Pons (tissue), 1 donor: ENCODE measurements at regions not wholly inside any gene's neighbourhood (a gene's known extent, or its start where the extent isn't known, plus 50 kb on each side); places are given as distances from the start of the nearest gene placed in this dataset.

ENCODE experiments used
- DNase-seq: peaks from one replicate; pipeline ENCODE4 v3.0.0-alpha.2; 2016; ENCODE audit warnings: low spot score

DNA sequence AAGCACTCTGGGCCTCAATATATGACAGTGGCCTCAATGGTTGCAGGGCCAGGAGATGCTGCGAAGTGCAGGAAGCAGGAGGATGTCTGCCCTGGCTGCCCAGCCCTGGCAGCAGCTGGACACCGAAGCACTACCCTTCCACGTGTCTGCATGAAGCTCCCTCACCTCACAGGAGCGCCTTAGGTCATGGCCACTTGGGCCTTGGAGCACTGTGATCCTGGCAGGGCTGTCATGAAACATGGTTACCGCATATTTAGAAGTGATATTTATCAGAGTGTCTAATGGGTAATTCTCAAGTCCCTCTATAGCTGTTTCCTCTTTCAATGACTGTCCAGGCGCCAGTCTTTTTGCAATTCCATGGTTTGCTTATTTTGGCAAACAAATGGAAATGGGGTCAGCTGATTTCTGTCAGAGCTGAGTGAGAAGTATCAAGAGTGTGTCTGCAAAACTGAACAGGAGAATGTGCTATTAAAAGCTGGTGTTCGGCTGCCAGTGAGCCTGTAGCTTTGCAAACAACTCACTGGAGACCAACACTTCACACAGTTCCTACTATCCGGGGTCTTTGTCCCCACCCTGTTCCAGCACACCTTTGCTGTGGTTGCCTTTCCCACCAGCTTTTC lies 285.9 kb downstream of the KIF4B start:
- no peak for DNase-seq

DNA sequence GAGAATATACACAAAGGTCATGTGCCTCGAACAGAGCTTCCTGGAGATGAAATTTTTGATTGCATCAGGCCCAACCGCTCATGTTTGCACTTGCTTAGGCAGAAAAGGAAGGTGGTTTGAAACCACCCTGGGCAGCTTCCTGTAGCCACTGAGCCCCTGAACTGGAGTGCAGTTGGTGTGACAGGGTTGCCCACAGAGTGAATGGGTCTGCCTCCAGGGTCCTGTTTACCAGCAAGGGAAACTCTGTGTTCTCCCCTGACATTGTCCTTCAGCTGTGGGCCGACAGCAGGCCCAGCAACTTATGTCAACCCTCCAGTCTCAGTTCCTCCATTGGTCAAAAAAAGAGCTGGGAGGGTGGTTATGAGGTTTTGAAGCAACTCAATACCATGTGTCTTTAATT lies 289.6 kb downstream of the KIF4B start:
- no peak for DNase-seq

DNA sequence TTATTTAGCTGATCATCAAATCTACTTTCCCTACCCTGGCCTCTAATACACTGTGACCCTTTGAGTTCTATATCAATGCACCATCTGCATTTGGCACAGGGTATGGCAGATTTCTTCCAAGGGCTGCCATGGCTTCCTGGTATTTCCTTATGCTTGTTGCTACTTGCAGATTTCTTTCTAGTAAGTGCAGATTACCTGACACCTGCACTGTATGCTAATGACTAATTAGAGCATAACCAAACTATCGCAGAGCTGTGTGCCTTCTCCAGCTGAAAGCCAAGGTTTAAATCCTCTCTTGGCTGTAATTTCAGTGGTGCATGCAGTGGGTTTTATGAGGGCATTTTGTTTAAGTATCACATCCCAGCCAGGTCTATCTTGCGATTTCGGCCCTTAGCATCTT lies 293.7 kb downstream of the KIF4B start:
- DNase-seq: no peak

DNA sequence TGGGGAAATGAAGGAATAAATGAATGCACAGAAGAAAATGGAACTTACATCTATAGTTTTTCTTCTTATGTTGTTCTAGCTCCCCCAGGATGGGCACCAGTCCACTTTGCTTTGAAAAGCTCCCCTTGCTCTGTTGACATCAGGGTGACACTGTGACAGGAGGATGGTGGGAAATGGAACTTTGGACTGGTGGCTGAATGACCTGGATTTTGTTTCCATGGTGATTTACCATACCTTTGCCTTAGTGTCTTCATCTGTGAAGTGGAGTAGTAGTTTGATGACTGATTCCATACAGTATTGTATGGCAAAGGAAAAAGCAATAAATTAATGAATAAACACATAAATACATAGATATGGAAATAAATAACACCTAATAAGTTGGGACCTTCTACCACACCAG lies 294.7 kb downstream of the KIF4B start:
- no peak for DNase-seq

DNA sequence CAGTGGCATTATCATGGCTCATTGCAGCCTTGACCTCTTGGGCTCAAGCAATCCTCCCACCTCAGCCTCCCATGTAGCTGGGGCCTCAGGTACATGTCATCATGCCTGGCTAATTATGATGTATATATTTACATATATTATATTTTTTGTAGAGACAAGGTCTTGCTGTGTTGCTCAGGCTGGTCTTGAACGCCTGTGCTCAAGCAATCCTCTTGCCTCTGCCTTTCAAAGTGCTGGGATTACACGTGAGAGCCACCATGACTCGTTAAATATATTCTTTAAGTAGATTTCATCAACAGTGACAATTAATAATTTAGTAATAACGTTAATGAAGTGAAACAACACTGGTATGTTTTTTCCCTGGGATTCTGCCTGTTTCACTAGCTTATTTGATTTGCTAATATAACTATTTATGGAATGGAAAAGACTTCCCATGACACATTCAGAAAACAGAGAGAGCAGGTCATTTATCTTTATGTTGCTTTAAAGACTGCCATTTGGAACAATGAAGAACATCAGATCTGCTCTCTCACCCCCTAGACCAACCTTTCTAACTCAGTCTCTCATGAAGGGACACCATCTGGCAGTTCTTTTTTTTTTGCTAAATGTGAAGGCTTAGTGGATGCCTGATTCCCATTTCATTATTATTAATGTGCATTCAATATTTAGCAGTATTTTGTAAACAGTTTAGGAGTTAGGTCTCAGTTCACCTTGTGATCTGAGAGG lies 295.6 kb downstream of the KIF4B start:
- DNase-seq: no peak

DNA sequence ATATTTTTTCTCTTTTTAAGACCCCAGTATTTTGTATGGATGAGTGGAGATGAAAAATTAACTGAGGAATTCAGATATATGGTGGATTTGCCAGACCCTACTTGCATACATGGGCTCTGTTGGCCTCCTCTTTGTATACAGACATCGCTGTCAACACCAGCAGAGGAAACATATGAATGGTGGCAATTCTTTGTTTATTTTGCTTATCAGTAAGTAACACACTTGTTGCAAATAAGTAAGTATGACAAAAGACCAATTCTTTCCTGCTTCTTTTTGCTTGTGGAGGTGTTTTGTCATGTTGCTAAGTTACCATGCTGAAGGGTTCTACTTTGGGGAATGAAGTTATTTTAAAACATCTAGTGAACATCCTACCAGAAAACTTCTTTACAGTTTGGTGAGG lies 298.2 kb downstream of the KIF4B start:
- no peak for DNase-seq

DNA sequence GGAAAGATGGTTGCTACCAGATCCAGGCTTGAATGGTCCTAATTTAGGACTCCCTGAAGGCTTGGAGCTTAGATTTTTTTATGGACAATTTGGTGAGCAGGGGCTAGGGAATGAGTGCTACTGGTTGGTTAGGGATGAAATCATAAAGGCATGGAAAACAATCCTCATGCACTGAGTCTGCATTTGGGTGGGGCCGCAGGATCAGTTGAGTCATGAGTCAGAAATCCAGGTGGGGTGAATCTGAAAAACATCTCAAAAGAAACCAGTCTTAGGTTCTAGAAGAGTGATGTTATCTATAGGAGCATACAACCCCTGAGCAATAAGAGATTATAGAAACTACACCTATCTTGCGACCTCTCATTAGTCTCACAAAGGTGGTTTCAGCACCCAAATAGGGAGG lies 300.0 kb downstream of the KIF4B start:
- DNase-seq: no peak

DNA sequence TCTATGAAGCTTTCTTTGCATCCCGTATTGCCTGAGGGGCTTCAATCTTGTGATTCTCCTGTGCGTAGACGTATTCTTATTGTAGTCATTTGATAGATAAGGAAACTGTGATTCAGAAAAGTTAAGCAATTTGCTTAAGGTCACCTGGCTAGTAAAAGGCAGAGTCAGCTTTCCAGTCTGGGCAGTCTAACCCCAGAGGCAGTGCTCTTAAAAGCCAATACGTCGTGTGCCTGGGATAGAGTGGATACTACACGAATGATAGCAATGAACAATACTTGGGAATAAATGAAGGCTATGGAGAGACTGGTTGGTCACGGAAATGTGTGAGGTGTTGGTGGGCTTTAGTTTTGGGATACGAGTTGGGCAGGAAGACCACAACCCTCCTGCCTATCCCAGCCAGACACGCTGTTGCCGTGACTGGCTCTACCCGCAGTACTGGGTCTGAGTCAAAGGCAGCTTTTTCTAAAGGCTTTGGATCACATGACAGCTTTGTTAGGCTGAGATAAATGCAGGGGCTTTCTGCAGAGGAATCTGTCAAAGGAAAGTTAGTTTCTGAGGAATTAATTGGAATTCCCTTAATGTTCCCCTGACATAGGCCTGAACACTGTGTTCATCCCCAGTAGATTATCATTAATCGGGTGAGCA lies 302.6 kb downstream of the KIF4B start:
- no peak for DNase-seq

DNA sequence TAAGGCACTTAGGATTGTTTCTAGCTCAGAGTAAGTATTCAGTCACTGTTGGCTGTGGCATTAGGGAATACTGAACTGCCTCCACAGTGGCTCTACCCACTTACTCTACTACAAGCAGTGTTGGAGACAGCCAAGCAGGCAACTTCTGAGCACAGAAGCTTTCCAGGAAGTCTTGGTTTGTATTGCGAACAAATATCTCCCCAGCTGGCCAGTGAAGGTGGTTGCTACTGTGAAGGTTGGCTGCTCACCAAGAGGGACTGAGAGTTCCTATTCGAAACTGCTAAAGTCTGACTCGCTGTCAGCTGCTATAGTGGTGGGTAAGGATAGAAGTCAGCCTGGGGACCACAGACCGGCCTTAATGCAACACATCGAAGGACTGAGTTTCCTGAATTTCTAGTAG lies 319.1 kb downstream of the KIF4B start:
- peak; percentile 1 for DNase-seq

DNA sequence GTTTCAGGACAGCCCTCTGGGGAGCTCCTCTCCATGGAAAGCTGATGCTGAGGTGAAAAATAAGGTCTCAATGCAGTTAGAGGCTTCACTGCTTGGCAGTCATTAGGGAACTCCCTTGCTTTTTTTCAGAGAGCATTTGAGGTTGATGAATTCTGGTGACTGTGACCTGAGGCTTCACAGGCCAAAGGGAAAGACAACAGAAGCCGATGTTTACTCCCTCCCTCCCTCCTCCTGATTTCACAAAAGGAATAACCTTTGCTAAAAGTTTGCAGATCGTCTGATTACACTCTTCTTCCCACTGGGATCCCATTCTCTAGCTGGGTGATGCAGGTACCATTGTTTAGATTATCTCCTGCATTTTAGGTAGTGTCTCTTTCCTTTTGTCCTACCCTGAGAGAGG lies 329.4 kb downstream of the KIF4B start:
- no peak for DNase-seq

DNA sequence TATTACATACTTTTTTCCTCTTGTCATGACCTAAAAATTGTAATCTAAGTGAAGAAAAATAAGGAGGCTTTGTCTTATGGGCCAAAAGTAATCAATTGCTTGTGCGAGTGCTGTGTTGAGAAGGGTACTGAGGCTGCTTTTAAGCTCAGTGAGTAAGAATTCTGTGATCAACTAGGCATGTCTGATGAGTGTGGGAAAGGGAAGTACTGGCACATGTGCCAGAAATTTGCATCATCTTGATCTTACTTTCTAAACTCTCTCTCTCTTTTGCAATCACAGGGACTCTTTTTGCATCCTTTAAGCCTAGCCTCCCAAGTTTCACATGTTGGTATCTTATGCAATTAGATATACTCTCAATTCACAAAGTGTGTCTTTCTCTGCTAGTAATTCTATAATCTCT lies 329.9 kb downstream of the KIF4B start:
- no peak for DNase-seq

DNA sequence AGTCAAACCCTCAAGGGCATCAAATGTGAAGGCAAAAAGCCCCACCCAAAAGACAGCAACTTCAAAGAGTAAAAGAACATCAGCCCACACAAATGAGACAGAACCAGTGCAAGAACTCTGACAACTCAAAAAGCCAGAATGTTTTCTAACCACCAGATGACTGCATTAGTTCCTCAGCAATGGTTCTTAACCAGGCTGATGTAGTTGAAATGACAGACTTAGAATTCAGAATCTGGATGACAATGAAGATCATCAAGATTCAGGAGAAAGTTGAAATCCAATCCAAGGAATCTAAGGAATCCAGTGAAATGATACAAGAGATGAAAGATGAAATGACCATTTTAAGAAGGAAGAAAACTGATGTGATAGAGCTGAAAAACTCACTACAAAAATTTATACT lies 339.7 kb downstream of the KIF4B start:
- DNase-seq: no peak

DNA sequence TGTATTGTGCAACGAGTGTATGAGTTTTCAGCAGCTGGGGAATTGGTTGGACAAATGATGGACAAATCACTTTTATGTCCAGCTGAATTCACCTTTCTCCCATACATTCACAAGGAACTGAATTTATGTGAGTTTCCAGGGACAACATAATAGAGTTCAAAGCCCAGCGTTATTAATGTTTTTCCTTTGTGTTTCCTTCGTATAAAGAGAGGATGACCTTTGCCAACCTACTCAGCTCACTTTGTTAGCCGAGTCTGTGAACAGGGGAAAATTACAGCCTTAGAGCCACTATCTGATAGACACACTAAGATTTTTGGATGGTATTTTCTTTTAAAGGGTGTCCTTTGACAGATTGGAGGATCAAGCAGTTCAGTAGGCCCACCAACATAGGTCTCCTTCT lies 352.5 kb downstream of the KIF4B start:
- no peak for DNase-seq

DNA sequence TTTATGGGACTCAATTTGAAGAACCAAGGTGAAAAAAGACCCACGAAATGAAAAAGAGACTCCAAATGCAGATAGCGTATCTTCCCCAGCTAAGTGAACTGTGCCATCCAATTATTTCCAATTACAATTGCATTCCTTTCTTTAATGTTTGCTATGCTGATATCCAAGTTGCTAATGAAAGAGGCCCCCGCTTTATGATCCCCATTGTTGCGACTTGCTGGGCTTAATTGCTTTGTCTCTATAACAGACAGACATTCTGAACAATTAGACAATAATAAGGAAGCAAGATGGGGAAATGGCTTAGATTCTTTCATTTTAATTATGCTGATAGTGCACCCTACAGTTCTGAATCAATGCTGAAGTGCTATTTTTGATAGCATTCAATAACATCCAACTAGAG lies 354.3 kb downstream of the KIF4B start:
- DNase-seq: no peak

DNA sequence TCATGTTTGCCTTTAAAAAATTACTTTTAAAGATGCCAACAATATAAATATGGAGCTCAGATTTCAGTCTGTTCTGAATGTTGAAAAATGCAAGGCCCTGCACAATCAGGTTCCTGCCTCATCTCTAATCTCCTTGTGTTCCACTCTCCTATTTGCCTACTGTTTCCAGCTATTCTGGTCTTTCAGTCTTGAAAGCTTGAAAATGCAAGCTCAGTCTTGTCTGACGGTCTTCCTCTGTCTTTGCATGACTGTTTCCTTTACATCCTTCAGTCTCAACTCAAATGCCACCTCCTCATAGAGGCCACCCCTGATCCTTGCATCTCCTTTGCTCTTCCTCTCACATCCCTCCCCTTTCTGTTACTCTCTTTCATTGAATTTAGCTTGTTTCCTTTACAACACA lies 354.9 kb downstream of the KIF4B start:
- no peak for DNase-seq

DNA sequence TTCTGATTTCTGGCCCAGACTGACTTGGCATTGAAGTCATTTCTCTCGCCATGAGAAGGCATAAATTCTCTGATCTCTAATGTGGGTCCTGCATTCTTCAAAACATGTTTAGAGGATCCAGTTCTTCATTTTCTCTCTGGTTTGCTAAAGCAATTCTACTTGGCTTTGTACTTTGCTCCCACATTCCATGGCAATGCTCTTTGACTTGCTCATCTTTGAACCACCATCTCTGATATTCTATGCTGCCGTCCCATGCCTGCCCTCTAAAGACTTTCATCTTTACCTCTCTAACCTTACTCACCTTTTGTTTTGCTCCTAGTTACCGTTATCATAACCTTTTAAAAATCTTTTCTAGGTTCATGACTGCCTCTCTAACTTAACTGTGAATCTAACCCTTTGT lies 366.9 kb downstream of the KIF4B start:
- DNase-seq: no peak

DNA sequence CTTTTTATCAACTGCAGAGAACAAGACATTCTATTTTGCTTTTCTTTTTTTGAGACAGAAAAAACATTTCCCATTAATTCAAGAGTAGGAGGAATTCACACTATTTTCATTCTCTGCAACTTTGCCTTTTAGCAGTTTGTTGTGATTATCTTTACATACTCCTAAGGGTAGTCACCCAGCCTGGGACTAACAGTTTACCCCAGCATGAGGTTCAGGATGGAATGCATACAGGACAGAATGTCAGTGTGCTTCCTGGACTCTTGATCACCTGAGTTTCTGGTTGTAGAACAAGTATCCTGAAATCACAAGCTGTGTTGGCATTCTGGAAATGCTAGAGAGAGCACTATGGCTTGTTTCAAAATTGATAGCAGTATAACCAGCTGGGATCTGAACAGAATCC lies 368.1 kb downstream of the KIF4B start:
- DNase-seq: no peak

DNA sequence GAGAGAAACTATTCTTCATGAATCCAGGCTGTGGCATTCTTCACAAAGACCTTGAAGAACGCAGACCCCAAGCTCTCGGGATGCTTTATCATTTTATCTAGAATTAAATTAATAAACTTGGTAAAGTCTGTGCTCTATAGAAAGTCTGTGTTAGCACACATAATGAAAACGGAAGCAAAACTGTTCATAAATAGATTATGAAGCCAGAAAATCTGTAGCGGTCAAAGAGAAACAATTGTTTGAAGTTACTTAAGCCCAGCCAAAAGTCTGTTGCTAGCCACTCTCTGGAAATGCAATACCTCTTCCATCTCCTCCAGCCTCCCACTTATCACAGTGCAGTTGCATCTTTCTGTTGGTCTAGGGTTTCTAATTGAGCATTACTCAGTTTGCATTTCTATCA lies 375.9 kb downstream of the KIF4B start:
- DNase-seq: no peak

DNA sequence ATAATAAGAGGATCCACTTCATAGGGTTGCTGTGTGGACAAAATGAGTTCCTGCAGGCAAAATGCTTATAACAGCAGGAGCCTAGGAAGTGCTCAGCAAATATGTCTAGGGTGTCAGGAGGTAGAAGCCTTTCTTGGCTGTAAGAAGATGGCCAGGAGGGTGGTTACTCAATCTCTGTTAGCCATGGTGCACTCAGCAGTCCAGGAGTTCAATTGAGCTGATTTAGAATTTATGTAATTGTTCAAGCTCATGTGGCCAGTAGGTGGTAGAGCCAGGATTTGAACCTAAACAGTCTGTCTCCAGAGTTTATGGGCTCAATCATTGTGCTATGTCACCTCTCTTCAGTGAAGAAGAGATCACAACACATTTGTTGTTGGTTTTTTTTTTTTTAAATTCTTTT lies 381.2 kb downstream of the KIF4B start:
- no peak for DNase-seq

DNA sequence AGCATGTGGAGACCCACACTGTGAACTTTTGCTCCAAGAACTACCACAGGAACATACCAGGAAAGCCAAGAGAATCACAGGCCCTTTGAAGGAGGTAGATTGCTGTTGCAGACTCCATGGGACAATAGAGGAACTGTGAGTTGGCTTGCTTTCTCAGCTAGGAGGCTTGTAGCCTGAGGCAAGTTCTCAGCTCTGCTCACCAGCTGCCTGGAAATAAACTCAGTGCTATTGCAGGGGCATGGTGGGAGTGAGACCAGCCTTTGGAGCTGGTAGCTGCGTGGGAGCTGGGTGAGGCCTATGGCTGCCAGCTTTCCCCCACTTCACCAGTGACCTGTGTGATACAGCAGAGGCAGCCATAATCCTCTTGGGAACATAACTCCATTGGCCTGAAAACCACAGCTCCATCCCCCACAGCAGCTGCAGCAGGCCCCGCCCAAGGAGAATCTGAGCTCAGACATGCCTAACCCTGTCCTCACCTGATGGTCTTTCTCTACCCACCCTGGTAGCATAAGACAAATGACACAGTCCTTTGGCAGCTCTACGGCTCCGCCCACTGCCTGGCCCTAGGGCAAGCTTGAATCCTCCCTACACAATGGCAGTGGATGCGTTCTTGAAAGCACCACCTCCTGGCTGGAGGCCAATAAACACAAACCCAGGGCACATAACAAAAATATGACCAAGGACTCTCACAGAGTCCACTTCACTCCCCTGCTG lies 389.5 kb downstream of the KIF4B start:
- DNase-seq: no peak

DNA sequence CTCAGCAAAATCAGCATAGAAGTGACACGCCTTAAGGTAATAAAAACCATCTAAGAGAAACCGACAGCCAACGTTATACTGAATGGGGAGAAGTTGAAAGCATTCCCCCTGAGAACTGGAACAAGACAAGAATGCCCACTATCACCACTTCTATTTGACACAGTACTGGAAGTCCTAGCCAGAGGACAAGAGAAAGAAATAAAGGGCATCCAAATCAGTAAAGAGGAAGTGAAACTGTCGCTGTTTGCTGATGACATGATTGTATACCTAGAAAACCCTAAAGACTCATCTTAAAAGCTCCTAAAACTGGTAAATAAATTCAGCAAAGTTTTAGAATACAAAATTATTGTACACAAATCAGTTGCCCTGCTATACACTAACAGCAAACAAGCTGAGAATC lies 393.3 kb downstream of the KIF4B start:
- DNase-seq: peak; percentile 27

DNA sequence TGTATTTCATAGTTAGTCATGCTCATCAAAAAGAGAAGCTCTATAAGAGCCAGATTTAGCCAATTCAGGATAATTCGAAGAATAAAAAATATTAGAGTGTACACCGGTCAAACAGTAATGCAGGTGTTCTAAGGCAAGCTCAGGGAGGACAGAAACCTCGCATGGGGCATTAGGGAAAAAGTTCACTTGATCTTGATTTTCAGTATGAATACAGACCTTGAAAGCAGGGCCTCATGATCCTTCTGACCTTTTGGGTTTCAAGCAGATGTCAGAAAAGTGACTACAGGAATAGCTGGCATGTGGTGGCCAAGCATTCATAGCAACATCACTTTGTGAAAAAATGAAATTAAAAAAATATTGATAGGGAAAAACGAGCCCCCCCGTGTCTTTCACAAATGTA lies 394.9 kb downstream of the KIF4B start:
- no peak for DNase-seq

DNA sequence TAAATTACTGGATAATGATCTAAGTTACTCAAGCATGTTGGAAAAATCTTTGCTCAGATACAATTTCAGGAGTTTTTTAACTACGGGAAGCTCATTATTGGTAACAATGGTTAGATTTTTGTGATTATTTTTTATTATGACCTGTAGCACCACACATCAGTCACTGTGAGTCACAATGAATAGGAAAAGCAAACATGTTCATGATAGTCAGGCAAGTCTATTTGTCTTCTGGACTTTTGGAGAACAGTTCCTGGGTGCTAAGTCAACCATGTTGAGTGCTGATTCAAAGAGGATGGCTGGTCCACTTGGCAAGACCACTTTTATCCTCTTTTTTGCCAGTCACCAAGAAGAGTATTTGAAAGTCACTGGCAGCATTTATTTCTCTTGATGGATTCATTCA lies 403.2 kb downstream of the KIF4B start:
- DNase-seq: peak; percentile 12
